GM18505 (cell line): ENCODE measurements at regions not wholly inside any gene's neighbourhood (a gene's known extent, or its start where the extent isn't known, plus 50 kb on each side); places are given as distances from the start of the nearest gene placed in this dataset.

Experiments used
- ATAC-seq: cut with Tn5 transposase; IDR thresholded peaks from one replicate; pipeline ENCODE4 v1.9.1; 2021; ENCODE audit not compliant: unreplicated experiment
- POLR2A ChIP-seq: IDR thresholded peaks from 4 replicates; pipeline ENCODE4 v1.6.1; 2011; ENCODE audit warnings: borderline replicate concordance; ENCODE audit not compliant: insufficient read depth, insufficient read length; ENCODE audit errors: extremely low read depth

- no peak for ATAC-seq
- no peak for TF ChIP-seq POLR2A
Measured at GRCh38 chr5:58122157-58122556, 337.7 kb downstream of the PLK2 start.

- no peak for ATAC-seq
- no peak for TF ChIP-seq POLR2A
Measured at GRCh38 chr5:58121391-58121790, 338.5 kb downstream of the PLK2 start.

GRCh38 chr5:58117542-58117941 lies 342.3 kb downstream of the PLK2 start:
- ATAC-seq: no peak
- TF ChIP-seq POLR2A: no peak

GRCh38 chr5:58116346-58116745 lies 343.5 kb downstream of the PLK2 start:
- no peak for ATAC-seq
- no peak for TF ChIP-seq POLR2A

GRCh38 chr5:58115811-58116210 lies 344.1 kb downstream of the PLK2 start:
- TF ChIP-seq POLR2A: no peak
- ATAC-seq: no peak

- TF ChIP-seq POLR2A: no peak
- ATAC-seq: no peak
Measured at GRCh38 chr5:58114324-58114723, 345.6 kb downstream of the PLK2 start.

GRCh38 chr5:58113172-58113571 lies 346.7 kb downstream of the PLK2 start:
- no peak for TF ChIP-seq POLR2A
- no peak for ATAC-seq

- no peak for TF ChIP-seq POLR2A
- ATAC-seq: no peak
Measured at GRCh38 chr5:58108511-58108910, 351.4 kb downstream of the PLK2 start.

GRCh38 chr5:58107704-58108103 lies 352.2 kb downstream of the PLK2 start:
- no peak for ATAC-seq

GRCh38 chr5:58106754-58107410 lies 353.0 kb downstream of the PLK2 start:
- no peak for ATAC-seq
- no peak for TF ChIP-seq POLR2A

More at GRCh38 chr5:58107704-58108103, 352.2 kb downstream of the PLK2 start:
- no peak for TF ChIP-seq POLR2A

GRCh38 chr5:58105836-58106235 lies 354.1 kb downstream of the PLK2 start:
- no peak for ATAC-seq
- no peak for TF ChIP-seq POLR2A

- ATAC-seq: no peak
- no peak for TF ChIP-seq POLR2A
Measured at GRCh38 chr5:58099257-58099656, 360.6 kb downstream of the PLK2 start.

- no peak for ATAC-seq
- TF ChIP-seq POLR2A: no peak
Measured at GRCh38 chr5:58094031-58094430, 365.9 kb downstream of the PLK2 start.

- ATAC-seq: no peak
- TF ChIP-seq POLR2A: no peak
Measured at GRCh38 chr5:58090704-58091103, 369.2 kb downstream of the PLK2 start.

GRCh38 chr5:58088941-58089340 lies 370.9 kb downstream of the PLK2 start:
- no peak for ATAC-seq
- TF ChIP-seq POLR2A: no peak
